Activated naive CD8-positive, alpha-beta T cell treated with anti-CD3 and anti-CD28 coated beads, Interleukin-2, amount 50 U/mL, for 24 hours (primary cell): ENCODE measurements at regions not wholly inside any gene's neighbourhood (a gene's known extent, or its start where the extent isn't known, plus 50 kb on each side); places are given as distances from the start of the nearest gene placed in this dataset.

ENCODE experiments used
- ATAC-seq: fragments of 150-1000 bp; cut with Tn5 transposase; one replicate; pipeline ENCODE4 v1.10.0; 2021
- DNase-seq: peaks from one replicate; pipeline ENCODE4 v3.0.0; 2021
- H3K27ac Mint-ChIP-seq: one replicate; pipeline ENCODE4 v1.8.0; 2021; ENCODE audit warnings: mild to moderate bottlenecking, mixed read lengths
- H3K27me3 Mint-ChIP-seq: one replicate; pipeline ENCODE4 v1.8.0; 2021; ENCODE audit warnings: mixed read lengths
- H3K36me3 Mint-ChIP-seq: one replicate; pipeline ENCODE4 v1.8.0; 2021; ENCODE audit warnings: low read depth, mixed read lengths
- H3K4me1 Mint-ChIP-seq: one replicate; pipeline ENCODE4 v1.8.0; 2021; ENCODE audit warnings: mixed read lengths
- H3K4me3 Mint-ChIP-seq: one replicate; pipeline ENCODE4 v1.8.0; 2021; ENCODE audit warnings: mild to moderate bottlenecking, moderate library complexity, mixed read lengths
- H3K9me3 Mint-ChIP-seq: one replicate; pipeline ENCODE4 v1.8.0; 2021; ENCODE audit warnings: mixed read lengths

- Mint-ChIP-seq H3K4me1 (no peaks in the 10 kb centered on the region), H3K27ac (no peak overlapping the region), H3K36me3 (no peaks in the 10 kb centered on the region), H3K4me3 (no peak overlapping the region), H3K9me3 (no peaks in the 10 kb centered on the region), H3K27me3 (peaks cover 4% of the 10 kb centered on the region)
- ATAC-seq (no peak), DNase-seq (no peak)
Measured at GRCh38 chr6:73968221-73968757, 272.3 kb downstream of the CD109 start.

- peaks cover 4% of the 10 kb centered on the region for H3K27me3 Mint-ChIP-seq
- no peak overlapping the region for H3K4me3 Mint-ChIP-seq
- ATAC-seq, result no peak
- no peaks in the 10 kb centered on the region for H3K4me1 Mint-ChIP-seq
- DNase-seq, result no peak
- H3K27ac Mint-ChIP-seq, result no peak overlapping the region
- H3K9me3 Mint-ChIP-seq, result no peaks in the 10 kb centered on the region
- H3K36me3 Mint-ChIP-seq, result no peaks in the 10 kb centered on the region
Measured at GRCh38 chr6:73965539-73966029, 269.6 kb downstream of the CD109 start.

- no peak overlapping the region for H3K4me3 Mint-ChIP-seq
- no peaks in the 10 kb centered on the region for H3K9me3 Mint-ChIP-seq
- peaks cover 4% of the 10 kb centered on the region for H3K27me3 Mint-ChIP-seq
- no peak for DNase-seq
- ATAC-seq, result no peak
- H3K27ac Mint-ChIP-seq, result no peak overlapping the region
- H3K36me3 Mint-ChIP-seq, result no peaks in the 10 kb centered on the region
- H3K4me1 Mint-ChIP-seq, result no peaks in the 10 kb centered on the region
Measured at GRCh38 chr6:73964241-73964854, 268.3 kb downstream of the CD109 start.

GRCh38 chr6:73962884-73963283 lies 266.9 kb downstream of the CD109 start:
- no peak overlapping the region for H3K4me3 Mint-ChIP-seq
- no peaks in the 10 kb centered on the region for H3K4me1 Mint-ChIP-seq
- DNase-seq (no peak), ATAC-seq (no peak)
- peaks cover 4% of the 10 kb centered on the region for H3K27me3 Mint-ChIP-seq
- H3K9me3 Mint-ChIP-seq, result no peaks in the 10 kb centered on the region
- H3K36me3 Mint-ChIP-seq, result no peaks in the 10 kb centered on the region
- H3K27ac Mint-ChIP-seq, result no peak overlapping the region

- ATAC-seq (no peak), DNase-seq (no peak)
- no peaks in the 10 kb centered on the region for H3K36me3 Mint-ChIP-seq
- no peaks in the 10 kb centered on the region for H3K9me3 Mint-ChIP-seq
- no peaks in the 10 kb centered on the region for H3K27me3 Mint-ChIP-seq
- no peak overlapping the region for H3K4me3 Mint-ChIP-seq
- H3K27ac Mint-ChIP-seq, result no peak overlapping the region
- no peaks in the 10 kb centered on the region for H3K4me1 Mint-ChIP-seq
Measured at GRCh38 chr6:73956305-73956704, 260.3 kb downstream of the CD109 start.

GRCh38 chr6:73955800-73956199 lies 259.8 kb downstream of the CD109 start:
- no peak for DNase-seq
- no peak for ATAC-seq
- Mint-ChIP-seq H3K27ac (no peak overlapping the region), H3K4me3 (no peak overlapping the region), H3K9me3 (no peaks in the 10 kb centered on the region), H3K36me3 (no peaks in the 10 kb centered on the region), H3K27me3 (no peaks in the 10 kb centered on the region), H3K4me1 (no peaks in the 10 kb centered on the region)

GRCh38 chr6:73954881-73955280 lies 258.9 kb downstream of the CD109 start:
- Mint-ChIP-seq H3K4me3 (no peak overlapping the region), H3K27ac (no peak overlapping the region), H3K4me1 (no peaks in the 10 kb centered on the region), H3K9me3 (no peaks in the 10 kb centered on the region), H3K36me3 (no peaks in the 10 kb centered on the region), H3K27me3 (no peaks in the 10 kb centered on the region)
- DNase-seq (no peak), ATAC-seq (no peak)

GRCh38 chr6:73951183-73951582 lies 255.2 kb downstream of the CD109 start:
- no peak overlapping the region for H3K27ac Mint-ChIP-seq
- H3K27me3 Mint-ChIP-seq, result no peaks in the 10 kb centered on the region
- no peak for DNase-seq
- H3K4me1 Mint-ChIP-seq, result no peaks in the 10 kb centered on the region
- H3K36me3 Mint-ChIP-seq, result no peaks in the 10 kb centered on the region
- H3K9me3 Mint-ChIP-seq, result peaks cover 9% of the 10 kb centered on the region
- ATAC-seq, result no peak
- H3K4me3 Mint-ChIP-seq, result no peak overlapping the region

GRCh38 chr6:73943930-73944652 lies 248.1 kb downstream of the CD109 start:
- H3K4me3 Mint-ChIP-seq, result no peak overlapping the region
- no peaks in the 10 kb centered on the region for H3K36me3 Mint-ChIP-seq
- peaks cover 9% of the 10 kb centered on the region for H3K9me3 Mint-ChIP-seq
- H3K4me1 Mint-ChIP-seq, result no peaks in the 10 kb centered on the region
- H3K27ac Mint-ChIP-seq, result no peak overlapping the region
- no peak for DNase-seq
- H3K27me3 Mint-ChIP-seq, result no peaks in the 10 kb centered on the region
- no peak for ATAC-seq

- H3K36me3 Mint-ChIP-seq, result no peaks in the 10 kb centered on the region
- ATAC-seq (no peak), DNase-seq (no peak)
- no peak overlapping the region for H3K27ac Mint-ChIP-seq
- no peaks in the 10 kb centered on the region for H3K27me3 Mint-ChIP-seq
- peaks cover 9% of the 10 kb centered on the region for H3K9me3 Mint-ChIP-seq
- H3K4me1 Mint-ChIP-seq, result no peaks in the 10 kb centered on the region
- H3K4me3 Mint-ChIP-seq, result no peak overlapping the region
Measured at GRCh38 chr6:73943411-73943810, 247.4 kb downstream of the CD109 start.

- DNase-seq, result no peak
- Mint-ChIP-seq H3K27ac (no peak overlapping the region), H3K36me3 (no peaks in the 10 kb centered on the region), H3K4me3 (no peak overlapping the region), H3K9me3 (peaks cover 5% of the 10 kb centered on the region), H3K27me3 (no peaks in the 10 kb centered on the region), H3K4me1 (no peaks in the 10 kb centered on the region)
- no peak for ATAC-seq
Measured at GRCh38 chr6:73942592-73943186, 246.7 kb downstream of the CD109 start.

- Mint-ChIP-seq H3K27ac (no peak overlapping the region), H3K4me1 (no peaks in the 10 kb centered on the region), H3K36me3 (no peaks in the 10 kb centered on the region), H3K4me3 (no peak overlapping the region), H3K27me3 (no peaks in the 10 kb centered on the region), H3K9me3 (no peaks in the 10 kb centered on the region)
- ATAC-seq (no peak), DNase-seq (no peak)
Measured at GRCh38 chr6:73941892-73942291, 245.9 kb downstream of the CD109 start.

- H3K4me3 Mint-ChIP-seq, result no peak overlapping the region
- no peaks in the 10 kb centered on the region for H3K36me3 Mint-ChIP-seq
- ATAC-seq, result no peak
- no peak overlapping the region for H3K27ac Mint-ChIP-seq
- H3K9me3 Mint-ChIP-seq, result peaks cover 5% of the 10 kb centered on the region
- H3K4me1 Mint-ChIP-seq, result no peaks in the 10 kb centered on the region
- DNase-seq, result no peak
- H3K27me3 Mint-ChIP-seq, result no peaks in the 10 kb centered on the region
Measured at GRCh38 chr6:73937805-73938204, 241.8 kb downstream of the CD109 start.

- DNase-seq, result no peak
- H3K27ac Mint-ChIP-seq, result no peak overlapping the region
- H3K36me3 Mint-ChIP-seq, result no peaks in the 10 kb centered on the region
- H3K9me3 Mint-ChIP-seq, result peaks cover 15% of the 10 kb centered on the region
- H3K27me3 Mint-ChIP-seq, result no peaks in the 10 kb centered on the region
- H3K4me1 Mint-ChIP-seq, result no peaks in the 10 kb centered on the region
- ATAC-seq, result no peak
- H3K4me3 Mint-ChIP-seq, result no peak overlapping the region
Measured at GRCh38 chr6:73932866-73933265, 236.9 kb downstream of the CD109 start.

- no peak overlapping the region for H3K27ac Mint-ChIP-seq
- H3K27me3 Mint-ChIP-seq, result no peaks in the 10 kb centered on the region
- H3K4me3 Mint-ChIP-seq, result no peak overlapping the region
- no peaks in the 10 kb centered on the region for H3K36me3 Mint-ChIP-seq
- peaks cover 16% of the 10 kb centered on the region for H3K9me3 Mint-ChIP-seq
- DNase-seq (no peak), ATAC-seq (no peak)
- H3K4me1 Mint-ChIP-seq, result no peaks in the 10 kb centered on the region
Measured at GRCh38 chr6:73929405-73929804, 233.4 kb downstream of the CD109 start.
